22Rv1 (cell line): ENCODE measurements at regions not wholly inside any gene's neighbourhood (a gene's known extent, or its start where the extent isn't known, plus 50 kb on each side); places are given as distances from the start of the nearest gene placed in this dataset.

Experiments used
- CTCF ChIP-seq: fragments of 450-650 bp; IDR thresholded peaks from 2 replicates; pipeline ENCODE4 v1.5.1; 2017; ENCODE audit warnings: mild to moderate bottlenecking
- ZFX ChIP-seq: fragments of 450-650 bp; IDR thresholded peaks from 2 replicates; pipeline ENCODE4 v1.6.1; 2017; ENCODE audit warnings: antibody characterized with exemption, borderline replicate concordance

GRCh38 chr5:156019130-156019529 lies 307.8 kb upstream of the SGCD start:
- TF ChIP-seq CTCF (no peak), ZFX (no peak)
